ENCODE measurements at regions not wholly inside any gene's neighbourhood (a gene's known extent, or its start where the extent isn't known, plus 50 kb on each side); places are given as distances from the start of the nearest gene placed in this dataset.

- DNase-seq (ENCODE audit: low spot score), result no peak
Measured at GRCh38 chr11:28417601-28418323, 309.6 kb downstream of the METTL15 start.

GRCh38 chr11:28412029-28412428 is 303.8 kb downstream of the METTL15 start:
- no peak for DNase-seq (ENCODE audit: low spot score)

- no peak for DNase-seq (ENCODE audit: low spot score)
Measured at GRCh38 chr11:28401446-28401845, 293.3 kb downstream of the METTL15 start.

DNA sequence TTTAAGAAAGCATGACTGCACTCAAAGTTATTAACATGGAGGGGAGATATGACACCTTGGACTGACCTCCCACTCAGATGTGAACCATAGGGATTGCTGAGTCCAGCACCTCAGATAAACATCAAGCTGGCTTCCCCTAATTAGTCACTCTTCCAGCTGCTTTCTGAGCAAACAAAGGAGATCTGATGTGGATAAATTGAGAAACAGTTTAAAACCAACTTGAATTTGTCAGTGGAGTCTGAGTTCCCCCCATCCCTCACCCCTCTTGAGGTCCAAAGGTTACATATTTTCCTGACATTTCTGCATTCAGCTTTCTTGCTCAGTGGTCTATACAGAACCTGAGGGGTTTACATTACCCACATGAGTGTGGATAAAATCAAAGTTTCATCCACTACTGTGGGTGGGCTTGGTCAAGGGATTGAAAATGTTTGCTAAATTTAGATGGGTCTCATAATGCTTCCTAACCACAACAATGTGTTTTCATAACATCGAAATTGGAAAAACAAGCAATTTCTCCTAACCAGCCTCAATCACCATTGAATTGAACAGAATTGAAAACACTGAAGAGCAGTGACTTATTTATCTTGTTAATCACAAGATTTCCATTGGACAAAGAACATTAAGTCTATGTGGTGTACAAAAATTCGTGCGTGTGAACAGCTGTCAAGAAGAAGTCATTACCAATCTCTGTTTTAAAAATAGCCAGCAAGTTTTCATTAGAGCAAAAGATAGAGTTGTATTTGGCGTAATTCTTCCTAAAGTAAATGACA is 292.3 kb downstream of the METTL15 start:
- DNase-seq (ENCODE audit: low spot score), result no peak

- no peak for DNase-seq (ENCODE audit: low spot score)
Measured at GRCh38 chr11:28393348-28393747, 285.2 kb downstream of the METTL15 start.

- no peak for DNase-seq (ENCODE audit: low spot score)
Measured at GRCh38 chr11:28384418-28384817, 276.2 kb downstream of the METTL15 start.

- DNase-seq (ENCODE audit: low spot score), result no peak
Measured at GRCh38 chr11:28383456-28383855, 275.3 kb downstream of the METTL15 start.
